GM21576 (cell line): ENCODE measurements at regions not wholly inside any gene's neighbourhood (a gene's known extent, or its start where the extent isn't known, plus 50 kb on each side); places are given as distances from the start of the nearest gene placed in this dataset.
"Not testable (repeated sequence)": the region's sequence is repeated elsewhere in the genome, so short reads cannot be mapped to it uniquely, and the experiment has no call there.

Experiments
- ATAC-seq: cut with Tn5 transposase; IDR thresholded peaks from one replicate; pipeline ENCODE4 v1.9.1; 2021; ENCODE audit warnings: mild to moderate bottlenecking, moderate library complexity; ENCODE audit not compliant: unreplicated experiment

- ATAC-seq, result not testable (repeated sequence)
Measured at GRCh38 chr10:15921423-15921945, 61.2 kb upstream of the MINDY3 start.

GRCh38 chr10:15931376-15931775 lies 71.1 kb upstream of the MINDY3 start:
- ATAC-seq, result no peak

- ATAC-seq, result not testable (repeated sequence)
Measured at GRCh38 chr10:15939543-15939942, 79.2 kb upstream of the MINDY3 start.

- ATAC-seq, result no peak
Measured at GRCh38 chr10:15943426-15943825, 83.1 kb upstream of the MINDY3 start.

GRCh38 chr10:15954188-15954587 lies 93.9 kb upstream of the MINDY3 start:
- ATAC-seq, result no peak

GRCh38 chr10:15960277-15960676 lies 100.0 kb upstream of the MINDY3 start:
- ATAC-seq, result no peak

GRCh38 chr10:15972736-15973135 lies 112.4 kb upstream of the MINDY3 start:
- ATAC-seq, result not testable (repeated sequence)

GRCh38 chr10:15985690-15986089 lies 125.4 kb upstream of the MINDY3 start:
- ATAC-seq, result no peak

GRCh38 chr10:15990535-15991129 lies 130.3 kb upstream of the MINDY3 start:
- no peak for ATAC-seq

GRCh38 chr10:15997313-15997712 lies 137.0 kb upstream of the MINDY3 start:
- no peak for ATAC-seq

GRCh38 chr10:16001581-16001980 lies 141.3 kb upstream of the MINDY3 start:
- ATAC-seq, result no peak

- no peak for ATAC-seq
Measured at GRCh38 chr10:16009785-16010184, 149.5 kb upstream of the MINDY3 start.

GRCh38 chr10:16011548-16011947 lies 151.2 kb upstream of the MINDY3 start:
- no peak for ATAC-seq

GRCh38 chr10:16014469-16014868 lies 154.2 kb upstream of the MINDY3 start:
- ATAC-seq, result no peak

GRCh38 chr10:16016688-16017087 lies 156.4 kb upstream of the MINDY3 start:
- ATAC-seq, result no peak

- no peak for ATAC-seq
Measured at GRCh38 chr10:16020836-16021235, 160.5 kb upstream of the MINDY3 start.

- ATAC-seq, result not testable (repeated sequence)
Measured at GRCh38 chr10:16026832-16027231, 166.5 kb upstream of the MINDY3 start.

GRCh38 chr10:16030562-16030961 lies 170.3 kb upstream of the MINDY3 start:
- ATAC-seq, result no peak

- ATAC-seq, result no peak
Measured at GRCh38 chr10:16049050-16049449, 188.7 kb upstream of the MINDY3 start.

GRCh38 chr10:16049782-16050181 lies 189.5 kb upstream of the MINDY3 start:
- no peak for ATAC-seq

- no peak for ATAC-seq
Measured at GRCh38 chr10:16063350-16063749, 203.0 kb upstream of the MINDY3 start.

- ATAC-seq, result not testable (repeated sequence)
Measured at GRCh38 chr10:16083551-16083950, 223.2 kb upstream of the MINDY3 start.

- ATAC-seq, result no peak
Measured at GRCh38 chr10:16105082-16105481, 244.8 kb upstream of the MINDY3 start.
